ENCODE measurements at regions not wholly inside any gene's neighbourhood (a gene's known extent, or its start where the extent isn't known, plus 50 kb on each side); places are given as distances from the start of the nearest gene placed in this dataset.

- H3K36me3 Mint-ChIP-seq (ENCODE audit: low read depth): no peaks in the 10 kb centered on the region
- no peaks in the 10 kb centered on the region for H3K27me3 Mint-ChIP-seq (ENCODE audit: low read depth)
- H3K27ac Mint-ChIP-seq: no peak overlapping the region
- H3K9me3 Mint-ChIP-seq: no peaks in the 10 kb centered on the region
- no peak overlapping the region for H3K4me3 Mint-ChIP-seq
- no peak for DNase-seq (ENCODE audit: low spot score)
- no peaks in the 10 kb centered on the region for H3K4me1 Mint-ChIP-seq (ENCODE audit: low read depth)
Observed at GRCh38 chr4:149026696-149027095, 584.5 kb upstream of the NR3C2 start.

- no peak overlapping the region for H3K4me3 Mint-ChIP-seq
- no peaks in the 10 kb centered on the region for H3K4me1 Mint-ChIP-seq (ENCODE audit: low read depth)
- no peak for DNase-seq (ENCODE audit: low spot score)
- H3K36me3 Mint-ChIP-seq (ENCODE audit: low read depth): no peaks in the 10 kb centered on the region
- H3K27me3 Mint-ChIP-seq (ENCODE audit: low read depth): no peaks in the 10 kb centered on the region
- no peaks in the 10 kb centered on the region for H3K9me3 Mint-ChIP-seq
- no peak overlapping the region for H3K27ac Mint-ChIP-seq
Observed at GRCh38 chr4:149017002-149017734, 575.0 kb upstream of the NR3C2 start.

DNA sequence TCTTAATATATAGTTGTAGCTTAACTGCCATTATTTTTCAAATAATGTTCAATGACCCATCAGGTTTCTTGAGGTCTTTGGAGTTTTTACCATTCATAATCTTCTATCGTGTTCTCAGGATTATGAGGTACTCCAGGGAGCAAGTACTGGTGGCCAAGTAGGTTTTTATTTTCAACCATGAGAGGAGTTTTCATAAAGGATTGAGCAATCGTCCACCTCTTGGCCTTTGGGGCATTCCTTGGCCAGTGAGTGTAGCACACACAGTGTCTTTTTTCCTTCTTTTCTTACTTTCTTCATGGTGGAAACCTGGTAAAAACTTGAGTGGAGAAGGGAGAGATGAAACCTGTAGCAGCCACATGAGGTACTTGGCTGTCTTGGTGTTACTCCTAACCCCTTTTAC, 567.0 kb upstream of the NR3C2 start:
- H3K4me1 Mint-ChIP-seq (ENCODE audit: low read depth): no peaks in the 10 kb centered on the region
- H3K4me3 Mint-ChIP-seq: no peak overlapping the region
- DNase-seq (ENCODE audit: low spot score): no peak
- no peak overlapping the region for H3K27ac Mint-ChIP-seq
- H3K9me3 Mint-ChIP-seq: no peaks in the 10 kb centered on the region
- H3K27me3 Mint-ChIP-seq (ENCODE audit: low read depth): no peaks in the 10 kb centered on the region
- no peaks in the 10 kb centered on the region for H3K36me3 Mint-ChIP-seq (ENCODE audit: low read depth)

DNA sequence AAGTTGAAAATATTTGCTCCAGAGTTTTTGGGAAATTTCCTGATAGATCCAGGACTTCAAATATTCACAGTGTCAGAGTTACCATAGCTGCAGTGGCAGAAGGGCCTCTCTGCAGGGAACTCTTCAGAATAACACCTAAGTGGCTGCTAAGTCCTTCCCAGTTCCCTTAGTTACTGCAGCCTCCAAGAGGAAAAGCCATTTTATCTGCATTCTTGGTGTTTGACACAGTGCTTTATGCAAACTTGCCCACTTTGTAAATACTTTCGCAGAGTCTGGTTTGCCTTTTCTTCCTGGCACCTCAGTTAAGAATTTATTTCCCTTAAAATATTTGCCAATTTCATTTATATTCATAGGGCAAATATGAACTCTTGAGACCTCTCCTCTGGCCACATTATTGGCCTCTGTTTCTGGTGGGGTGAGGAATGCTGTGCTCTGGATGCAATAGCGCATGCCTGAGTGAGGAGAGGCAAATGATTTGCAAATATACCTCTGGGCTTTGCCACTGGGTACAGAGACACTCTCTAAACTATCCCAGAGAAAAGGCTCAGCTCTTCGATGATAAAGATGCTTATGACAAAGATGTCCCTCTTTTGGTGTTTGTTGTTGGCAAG, 566.3 kb upstream of the NR3C2 start:
- no peaks in the 10 kb centered on the region for H3K9me3 Mint-ChIP-seq
- no peak overlapping the region for H3K4me3 Mint-ChIP-seq
- DNase-seq (ENCODE audit: low spot score): no peak
- no peaks in the 10 kb centered on the region for H3K36me3 Mint-ChIP-seq (ENCODE audit: low read depth)
- H3K27me3 Mint-ChIP-seq (ENCODE audit: low read depth): no peaks in the 10 kb centered on the region
- H3K27ac Mint-ChIP-seq: no peak overlapping the region
- no peaks in the 10 kb centered on the region for H3K4me1 Mint-ChIP-seq (ENCODE audit: low read depth)

DNA sequence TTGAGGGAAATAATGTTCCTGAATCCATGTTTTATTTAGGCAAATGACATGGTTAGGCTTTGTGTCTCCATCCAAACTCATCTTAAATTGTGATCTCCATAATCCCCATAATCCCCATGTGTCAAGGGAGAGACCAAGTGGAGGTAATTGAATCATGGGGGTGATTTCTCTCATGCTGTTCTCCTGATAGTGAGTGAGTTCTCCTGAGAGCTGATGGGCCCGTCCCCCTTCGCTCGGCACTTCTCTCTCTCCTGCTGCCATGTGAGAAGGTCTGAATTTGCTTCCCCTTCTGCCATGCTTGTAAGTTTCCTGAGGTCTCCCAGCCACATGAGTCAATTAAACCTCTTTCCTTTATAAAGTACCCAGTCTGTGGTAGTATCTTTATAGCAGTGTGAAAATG, 563.0 kb upstream of the NR3C2 start:
- Mint-ChIP-seq H3K4me1 (ENCODE audit: low read depth) (no peaks in the 10 kb centered on the region), H3K27ac (no peak overlapping the region), H3K9me3 (no peaks in the 10 kb centered on the region), H3K27me3 (ENCODE audit: low read depth) (no peaks in the 10 kb centered on the region), H3K4me3 (no peak overlapping the region), H3K36me3 (ENCODE audit: low read depth) (no peaks in the 10 kb centered on the region)
- no peak for DNase-seq (ENCODE audit: low spot score)

GRCh38 chr4:148999924-149000323, 557.7 kb upstream of the NR3C2 start:
- Mint-ChIP-seq H3K36me3 (ENCODE audit: low read depth) (no peaks in the 10 kb centered on the region), H3K9me3 (no peaks in the 10 kb centered on the region), H3K27me3 (ENCODE audit: low read depth) (no peaks in the 10 kb centered on the region), H3K27ac (no peak overlapping the region), H3K4me3 (no peak overlapping the region), H3K4me1 (ENCODE audit: low read depth) (no peaks in the 10 kb centered on the region)
- no peak for DNase-seq (ENCODE audit: low spot score)

- Mint-ChIP-seq H3K9me3 (no peaks in the 10 kb centered on the region), H3K4me1 (ENCODE audit: low read depth) (no peaks in the 10 kb centered on the region), H3K27ac (no peak overlapping the region), H3K27me3 (ENCODE audit: low read depth) (no peaks in the 10 kb centered on the region), H3K36me3 (ENCODE audit: low read depth) (no peaks in the 10 kb centered on the region), H3K4me3 (no peak overlapping the region)
- DNase-seq (ENCODE audit: low spot score): no peak
Observed at GRCh38 chr4:148998719-148999118, 556.5 kb upstream of the NR3C2 start.

- H3K4me3 Mint-ChIP-seq: no peak overlapping the region
- H3K27me3 Mint-ChIP-seq (ENCODE audit: low read depth): no peaks in the 10 kb centered on the region
- DNase-seq (ENCODE audit: low spot score): no peak
- no peak overlapping the region for H3K27ac Mint-ChIP-seq
- no peaks in the 10 kb centered on the region for H3K36me3 Mint-ChIP-seq (ENCODE audit: low read depth)
- no peaks in the 10 kb centered on the region for H3K4me1 Mint-ChIP-seq (ENCODE audit: low read depth)
- H3K9me3 Mint-ChIP-seq: no peaks in the 10 kb centered on the region
Observed at GRCh38 chr4:148986951-148987350, 544.7 kb upstream of the NR3C2 start.

- Mint-ChIP-seq H3K27me3 (ENCODE audit: low read depth) (no peaks in the 10 kb centered on the region), H3K4me3 (no peak overlapping the region), H3K36me3 (ENCODE audit: low read depth) (no peaks in the 10 kb centered on the region)
Observed at GRCh38 chr4:148984951-148985350, 542.7 kb upstream of the NR3C2 start.

GRCh38 chr4:148982200-148982599, 540.0 kb upstream of the NR3C2 start:
- Mint-ChIP-seq H3K4me3 (no peak overlapping the region), H3K27ac (no peak overlapping the region), H3K27me3 (ENCODE audit: low read depth) (no peaks in the 10 kb centered on the region), H3K4me1 (ENCODE audit: low read depth) (no peaks in the 10 kb centered on the region), H3K36me3 (ENCODE audit: low read depth) (no peaks in the 10 kb centered on the region), H3K9me3 (peaks cover 4% of the 10 kb centered on the region)
- no peak for DNase-seq (ENCODE audit: low spot score)

More at GRCh38 chr4:148984951-148985350, 542.7 kb upstream of the NR3C2 start:
- H3K27ac Mint-ChIP-seq: no peak overlapping the region
- DNase-seq (ENCODE audit: low spot score): no peak
- no peaks in the 10 kb centered on the region for H3K9me3 Mint-ChIP-seq
- H3K4me1 Mint-ChIP-seq (ENCODE audit: low read depth): no peaks in the 10 kb centered on the region

GRCh38 chr4:148980782-148981480, 538.7 kb upstream of the NR3C2 start:
- H3K9me3 Mint-ChIP-seq: peaks cover 4% of the 10 kb centered on the region
- no peak overlapping the region for H3K27ac Mint-ChIP-seq
- no peak overlapping the region for H3K4me3 Mint-ChIP-seq
- no peaks in the 10 kb centered on the region for H3K4me1 Mint-ChIP-seq (ENCODE audit: low read depth)
- no peak for DNase-seq (ENCODE audit: low spot score)
- H3K27me3 Mint-ChIP-seq (ENCODE audit: low read depth): no peaks in the 10 kb centered on the region
- no peaks in the 10 kb centered on the region for H3K36me3 Mint-ChIP-seq (ENCODE audit: low read depth)

DNA sequence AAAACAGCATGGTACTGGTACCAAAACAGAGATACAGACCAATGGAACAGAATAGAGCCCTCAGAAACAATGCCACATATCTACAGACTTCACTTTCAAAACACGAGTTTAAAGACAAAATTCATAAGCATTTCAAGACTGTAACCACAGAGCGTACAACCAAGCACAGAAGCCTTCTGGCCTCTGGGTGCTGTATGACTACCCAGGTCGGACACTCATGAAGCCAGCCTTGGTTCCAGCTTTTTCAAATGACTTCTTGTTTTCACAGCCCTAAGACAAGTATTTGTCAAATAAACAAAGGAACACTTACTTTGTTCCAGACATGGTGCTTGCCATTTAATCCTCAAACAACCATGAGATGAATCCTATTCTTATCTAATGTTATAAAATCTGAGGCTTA, 536.1 kb upstream of the NR3C2 start:
- H3K4me3 Mint-ChIP-seq: no peak overlapping the region
- no peaks in the 10 kb centered on the region for H3K27me3 Mint-ChIP-seq (ENCODE audit: low read depth)
- no peaks in the 10 kb centered on the region for H3K4me1 Mint-ChIP-seq (ENCODE audit: low read depth)
- no peaks in the 10 kb centered on the region for H3K36me3 Mint-ChIP-seq (ENCODE audit: low read depth)
- H3K27ac Mint-ChIP-seq: no peak overlapping the region
- peaks cover 9% of the 10 kb centered on the region for H3K9me3 Mint-ChIP-seq
- DNase-seq (ENCODE audit: low spot score): no peak

GRCh38 chr4:148975464-148975863, 533.2 kb upstream of the NR3C2 start:
- Mint-ChIP-seq H3K4me3 (no peak overlapping the region), H3K4me1 (ENCODE audit: low read depth) (no peaks in the 10 kb centered on the region), H3K27ac (no peak overlapping the region), H3K9me3 (peaks cover 9% of the 10 kb centered on the region), H3K27me3 (ENCODE audit: low read depth) (no peaks in the 10 kb centered on the region), H3K36me3 (ENCODE audit: low read depth) (no peaks in the 10 kb centered on the region)
- no peak for DNase-seq (ENCODE audit: low spot score)

DNA sequence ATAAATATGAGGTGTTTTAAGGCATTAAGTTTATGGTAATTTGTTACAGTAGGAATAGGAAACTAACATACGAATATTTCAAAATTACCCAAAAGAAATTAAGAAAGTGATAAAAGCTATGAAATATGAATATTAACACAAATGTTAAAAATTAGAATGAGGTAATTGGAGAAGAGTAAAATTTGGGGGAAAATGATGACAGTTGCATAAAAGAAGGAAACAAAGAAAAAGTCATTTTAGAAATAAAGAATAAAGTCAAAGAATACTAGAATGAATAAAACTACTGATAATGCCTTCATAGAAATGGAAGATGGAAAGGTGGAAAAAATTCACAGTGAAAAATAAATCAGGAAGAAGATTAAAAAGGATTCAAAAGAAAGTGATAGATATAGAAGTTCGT, 522.9 kb upstream of the NR3C2 start:
- no peak for DNase-seq (ENCODE audit: low spot score)

More for the DNA sequence above, 522.9 kb upstream of the NR3C2 start:
- no peak overlapping the region for H3K4me3 Mint-ChIP-seq
- no peaks in the 10 kb centered on the region for H3K4me1 Mint-ChIP-seq (ENCODE audit: low read depth)
- H3K27me3 Mint-ChIP-seq (ENCODE audit: low read depth): no peaks in the 10 kb centered on the region
- no peaks in the 10 kb centered on the region for H3K9me3 Mint-ChIP-seq
- no peak overlapping the region for H3K27ac Mint-ChIP-seq
- H3K36me3 Mint-ChIP-seq (ENCODE audit: low read depth): no peaks in the 10 kb centered on the region

All from T-helper 2 cell treated with Interferon-gamma antibody and Interleukin-4, amounts not matched to agents 5 μg/mL and 100 μg/mL, for 36 hours (primary cell).